Smooth muscle cell (in vitro differentiated cells): ENCODE measurements at regions not wholly inside any gene's neighbourhood (a gene's known extent, or its start where the extent isn't known, plus 50 kb on each side); places are given as distances from the start of the nearest gene placed in this dataset.

ENCODE experiments used
- DNase-seq: peaks from one replicate; lab custom pipeline; 2025; ENCODE audit not compliant: unreplicated experiment; lab: John Stamatoyannopoulos, UW
- H2AFZ ChIP-seq: fragments of 200-600 bp; sonication (generic); 2 replicates; pipeline ENCODE4 v1.6.0; 2016; ENCODE audit warnings: antibody characterized with exemption, low read depth, mild to moderate bottlenecking
- H3F3A ChIP-seq: fragments of 200-600 bp; sonication (generic); 2 replicates; pipeline ENCODE4 v1.6.0; 2017; ENCODE audit warnings: antibody characterized with exemption, low read depth
- H3K27ac ChIP-seq: fragments of 200-600 bp; sonication (generic); 2 replicates; pipeline ENCODE4 v1.5.1; 2016; ENCODE audit warnings: low read depth, mild to moderate bottlenecking
- H3K27me3 ChIP-seq: fragments of 200-600 bp; sonication (generic); 2 replicates; pipeline ENCODE4 v1.6.1; 2016; ENCODE audit warnings: low read depth, mild to moderate bottlenecking
- H3K36me3 ChIP-seq: fragments of 200-600 bp; sonication (generic); 2 replicates; pipeline ENCODE4 v1.5.1; 2016; ENCODE audit warnings: low read depth
- H3K4me1 ChIP-seq: fragments of 200-600 bp; sonication (generic); 2 replicates; pipeline ENCODE4 v1.5.1; 2016; ENCODE audit warnings: low read depth
- H3K4me2 ChIP-seq: fragments of 200-600 bp; sonication (generic); 2 replicates; pipeline ENCODE4 v1.6.0; 2016; ENCODE audit warnings: mild to moderate bottlenecking
- H3K4me3 ChIP-seq: fragments of 200-600 bp; sonication (generic); 2 replicates; pipeline ENCODE4 v1.5.1; 2016; ENCODE audit warnings: mild to moderate bottlenecking
- H3K79me2 ChIP-seq: fragments of 200-600 bp; sonication (generic); 2 replicates; pipeline ENCODE4 v1.6.0; 2016; ENCODE audit warnings: low read depth, mild to moderate bottlenecking
- H3K9ac ChIP-seq: fragments of 200-600 bp; sonication (generic); 2 replicates; pipeline ENCODE4 v1.6.0; 2016; ENCODE audit warnings: low read depth
- H3K9me3 ChIP-seq: fragments of 200-600 bp; sonication (generic); replicated peaks from 2 replicates; pipeline ENCODE4 v1.5.1; 2016; ENCODE audit warnings: low read depth
- H4K20me1 ChIP-seq: fragments of 200-600 bp; sonication (generic); 2 replicates; pipeline ENCODE4 v1.6.0; 2016; ENCODE audit warnings: low read depth
- WGBS: methylation state at CpG from one replicate; pipeline ENCODE4 v1.1.7; 2016; ENCODE audit warnings: low lambda C conversion rate; 5-methylcytosine and 5-hydroxymethylcytosine counted together
- TF ChIP-seq, protein P1 (sequence below): fragments of 200-600 bp; sonication (generic); IDR thresholded peaks from 2 replicates; pipeline ENCODE4 v1.5.1; 2017; ENCODE audit warnings: borderline replicate concordance, mild to moderate bottlenecking, antibody characterized with exemption; ENCODE audit not compliant: insufficient read depth, poor library complexity, severe bottlenecking

DNA sequence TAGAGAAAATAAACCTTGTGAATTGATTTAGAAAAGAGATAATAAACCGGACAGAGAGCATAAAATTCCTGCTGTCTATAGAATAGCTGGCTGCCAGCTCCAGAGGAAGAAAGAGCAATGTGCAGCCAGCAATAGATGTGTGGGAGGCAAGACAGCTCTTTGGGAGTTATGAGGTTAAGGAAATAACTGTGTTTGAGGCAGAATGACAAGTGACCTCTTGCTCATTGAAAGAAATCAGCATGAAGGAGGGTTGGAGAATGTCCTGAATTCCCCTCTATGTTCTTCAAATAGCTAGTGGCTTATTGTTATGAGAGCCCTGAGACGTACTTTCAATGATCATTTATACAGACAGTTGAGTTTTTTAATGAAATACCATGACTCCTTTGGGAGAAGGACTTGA is 1009.9 kb upstream of the NXPH2 start:
- H3K27ac ChIP-seq = no peak overlapping the region
- DNase-seq = no peak
- WGBS = 72% methylated on average over 2 of the region's 2 CpGs

DNA sequence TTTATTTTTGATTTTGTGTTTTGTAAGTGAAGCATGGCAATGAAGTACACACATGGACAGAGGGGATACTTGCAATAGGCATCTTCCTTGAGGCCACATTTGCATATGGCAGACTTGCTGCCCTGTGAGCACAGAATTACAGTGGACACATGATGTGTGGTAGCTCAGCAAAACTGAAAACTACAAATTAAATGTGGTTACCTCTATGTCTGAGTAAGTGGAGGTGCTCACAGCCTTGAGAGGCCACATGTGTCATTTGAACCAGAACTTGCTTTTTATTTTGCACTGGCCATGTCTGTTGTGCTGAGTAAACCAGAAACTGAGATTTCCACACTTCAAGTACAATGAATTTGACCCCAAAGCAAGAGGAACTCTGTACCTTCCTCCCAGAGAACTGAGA is 998.5 kb upstream of the NXPH2 start:
- no peak overlapping the region for H3K9ac ChIP-seq
- TF ChIP-seq, protein P1, sequence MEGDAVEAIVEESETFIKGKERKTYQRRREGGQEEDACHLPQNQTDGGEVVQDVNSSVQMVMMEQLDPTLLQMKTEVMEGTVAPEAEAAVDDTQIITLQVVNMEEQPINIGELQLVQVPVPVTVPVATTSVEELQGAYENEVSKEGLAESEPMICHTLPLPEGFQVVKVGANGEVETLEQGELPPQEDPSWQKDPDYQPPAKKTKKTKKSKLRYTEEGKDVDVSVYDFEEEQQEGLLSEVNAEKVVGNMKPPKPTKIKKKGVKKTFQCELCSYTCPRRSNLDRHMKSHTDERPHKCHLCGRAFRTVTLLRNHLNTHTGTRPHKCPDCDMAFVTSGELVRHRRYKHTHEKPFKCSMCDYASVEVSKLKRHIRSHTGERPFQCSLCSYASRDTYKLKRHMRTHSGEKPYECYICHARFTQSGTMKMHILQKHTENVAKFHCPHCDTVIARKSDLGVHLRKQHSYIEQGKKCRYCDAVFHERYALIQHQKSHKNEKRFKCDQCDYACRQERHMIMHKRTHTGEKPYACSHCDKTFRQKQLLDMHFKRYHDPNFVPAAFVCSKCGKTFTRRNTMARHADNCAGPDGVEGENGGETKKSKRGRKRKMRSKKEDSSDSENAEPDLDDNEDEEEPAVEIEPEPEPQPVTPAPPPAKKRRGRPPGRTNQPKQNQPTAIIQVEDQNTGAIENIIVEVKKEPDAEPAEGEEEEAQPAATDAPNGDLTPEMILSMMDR = no peak
- H3K27me3 ChIP-seq = no peaks in the 10 kb centered on the region
- no peaks in the 10 kb centered on the region for H3K79me2 ChIP-seq
- H3K4me1 ChIP-seq = no peaks in the 10 kb centered on the region
- H3K4me3 ChIP-seq = no peak overlapping the region
- no peak for DNase-seq
- no peak overlapping the region for H3K27ac ChIP-seq
- no peaks in the 10 kb centered on the region for H4K20me1 ChIP-seq
- H3F3A ChIP-seq = no peaks in the 10 kb centered on the region
- no peak overlapping the region for H2AFZ ChIP-seq
- H3K4me2 ChIP-seq = no peak overlapping the region
- no peaks in the 10 kb centered on the region for H3K36me3 ChIP-seq
- H3K9me3 ChIP-seq = no peaks in the 10 kb centered on the region

More for the DNA sequence above, 1009.9 kb upstream of the NXPH2 start:
- Histone ChIP-seq H3K27me3 (no peaks in the 10 kb centered on the region), H4K20me1 (no peaks in the 10 kb centered on the region), H3K79me2 (no peaks in the 10 kb centered on the region), H3F3A (no peaks in the 10 kb centered on the region), H3K4me3 (no peak overlapping the region), H3K36me3 (no peaks in the 10 kb centered on the region), H3K9ac (no peak overlapping the region), H3K9me3 (no peaks in the 10 kb centered on the region), H2AFZ (no peak overlapping the region), H3K4me2 (no peak overlapping the region), H3K4me1 (no peaks in the 10 kb centered on the region)
- TF ChIP-seq, protein P1 = no peak

DNA sequence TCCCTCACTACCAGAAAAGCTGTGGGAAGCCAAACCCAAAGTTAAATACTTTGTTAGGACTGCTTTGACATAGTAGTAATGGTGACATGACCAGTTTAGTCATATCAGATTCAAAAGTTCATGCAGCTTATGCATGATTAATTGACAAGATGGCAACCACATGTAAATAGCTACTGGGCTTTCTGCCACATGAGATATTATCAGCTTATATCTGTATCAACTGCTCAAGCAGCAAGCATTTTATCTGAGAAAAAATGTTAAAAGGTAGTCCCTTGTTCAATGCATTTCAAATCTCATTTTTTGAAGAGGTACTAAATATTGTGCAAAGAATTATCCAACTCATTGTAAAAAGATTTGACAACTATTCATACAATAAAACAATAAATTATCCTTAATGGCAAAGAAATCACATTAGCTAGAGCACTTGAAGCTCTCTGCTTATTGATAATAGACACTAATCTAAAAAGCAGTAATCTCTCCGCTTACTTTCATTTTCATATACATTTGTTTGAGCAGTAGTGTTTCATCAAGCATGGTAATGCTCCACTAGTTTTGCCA is 993.6 kb upstream of the NXPH2 start:
- H3K9ac ChIP-seq = no peak overlapping the region
- no peaks in the 10 kb centered on the region for H3K27me3 ChIP-seq
- no peak overlapping the region for H2AFZ ChIP-seq
- no peak overlapping the region for H3K4me2 ChIP-seq
- no peaks in the 10 kb centered on the region for H3K79me2 ChIP-seq
- TF ChIP-seq, protein P1 = no peak
- 97% methylated on average over 1 of the region's 1 CpG for WGBS
- H3F3A ChIP-seq = no peaks in the 10 kb centered on the region
- H3K9me3 ChIP-seq = no peaks in the 10 kb centered on the region
- no peaks in the 10 kb centered on the region for H3K4me1 ChIP-seq
- no peaks in the 10 kb centered on the region for H4K20me1 ChIP-seq
- DNase-seq = no peak
- H3K36me3 ChIP-seq = no peaks in the 10 kb centered on the region
- H3K27ac ChIP-seq = no peak overlapping the region
- H3K4me3 ChIP-seq = no peak overlapping the region

DNA sequence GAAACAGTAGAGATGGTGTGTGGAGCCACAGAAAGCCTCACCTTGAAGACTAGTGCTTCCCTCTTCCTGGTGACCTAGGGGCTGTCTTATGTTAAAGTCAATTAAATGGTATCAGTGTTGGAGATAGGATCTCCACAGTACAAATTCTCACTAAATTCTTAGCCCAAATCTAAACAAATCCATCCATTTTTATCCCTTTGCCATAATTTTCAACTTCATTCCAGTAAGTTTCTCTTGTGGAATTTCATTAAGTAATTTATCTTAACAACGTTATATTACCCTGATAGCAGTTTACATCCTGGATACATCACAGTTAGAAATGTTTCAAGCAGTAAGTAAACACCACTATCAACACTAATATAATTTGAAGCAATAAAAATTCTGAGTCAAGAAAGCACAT is 989.4 kb upstream of the NXPH2 start:
- Histone ChIP-seq H3K9ac (no peak overlapping the region), H3K9me3 (no peaks in the 10 kb centered on the region), H3K36me3 (no peaks in the 10 kb centered on the region), H3K4me3 (no peak overlapping the region), H3K79me2 (no peaks in the 10 kb centered on the region), H4K20me1 (no peaks in the 10 kb centered on the region), H3K27me3 (no peaks in the 10 kb centered on the region), H3F3A (no peaks in the 10 kb centered on the region), H3K4me1 (no peaks in the 10 kb centered on the region), H3K27ac (no peak overlapping the region), H2AFZ (no peak overlapping the region), H3K4me2 (no peak overlapping the region)
- TF ChIP-seq, protein P1 = no peak
- DNase-seq = no peak
- 55% methylated on average over 1 of the region's 1 CpG for WGBS
